Omental fat pad (tissue), 3 donors: ENCODE measurements at regions not wholly inside any gene's neighbourhood (a gene's known extent, or its start where the extent isn't known, plus 50 kb on each side); places are given as distances from the start of the nearest gene placed in this dataset.

Experiments
- ATAC-seq: fragments of 150-250 bp; one replicate; pipeline ENCODE4 v1.9.1; 2016; ENCODE audit warnings: mild to moderate bottlenecking, moderate library complexity; ENCODE audit not compliant: low FRiP score
- DNase-seq: peaks from one replicate; pipeline ENCODE4 v3.0.0-alpha.2; 2019; ENCODE audit warnings: low spot score
- CTCF ChIP-seq, 3 donors: fragments of 450-650 bp; IDR thresholded peaks; one replicate each; pipeline ENCODE4 v1.5.1; 2016 to 2017; ENCODE audit warnings: antibody characterized with exemption in 3 of 3, mild to moderate bottlenecking in 3 of 3, moderate library complexity in 2 of 3

DNA sequence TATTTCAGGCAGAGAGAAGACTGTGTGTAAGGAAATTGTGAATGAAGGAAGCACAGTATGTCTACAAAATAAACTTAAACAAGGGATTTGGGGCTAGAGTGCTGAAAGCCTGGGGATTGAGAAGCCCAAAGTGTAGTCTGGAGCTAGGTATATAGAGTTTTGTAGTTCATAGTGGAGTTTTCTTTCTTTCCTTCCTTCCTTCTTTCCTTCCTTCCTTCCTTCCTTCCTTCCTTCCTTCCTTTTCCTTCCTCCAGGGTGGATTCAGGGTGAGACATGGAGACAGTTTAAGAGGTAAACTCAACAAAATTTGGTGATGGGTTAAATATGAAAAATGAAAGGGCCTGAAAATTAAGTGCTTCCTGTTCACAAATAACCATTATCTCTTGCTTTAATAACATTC is 757.8 kb upstream of the CXADR start:
- DNase-seq = no peak
- no peak for TF ChIP-seq CTCF (IDR thresholded peaks at IDR 0.05)

DNA sequence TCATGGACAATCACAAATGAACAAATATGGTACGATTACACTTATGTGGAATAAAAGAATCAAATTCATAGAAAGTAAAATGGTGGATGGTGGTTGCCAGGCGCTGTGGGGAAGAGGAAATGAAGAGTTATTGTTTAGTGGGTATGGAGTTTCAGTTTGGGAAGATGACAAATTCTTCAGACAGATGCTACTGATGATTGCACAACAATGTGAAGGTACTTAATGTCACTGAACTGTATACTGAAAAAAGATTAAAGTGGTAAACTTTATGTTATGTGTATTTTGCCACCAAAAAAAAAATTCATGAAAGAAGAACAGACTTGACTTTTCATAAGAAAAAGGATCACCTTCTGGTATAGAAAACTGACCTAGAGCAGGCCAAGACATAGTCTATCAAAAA is 745.6 kb upstream of the CXADR start:
- TF ChIP-seq CTCF (IDR thresholded peaks at IDR 0.05) = no peak
- no peak for DNase-seq
- ATAC-seq = no peak

More for the DNA sequence above, 757.8 kb upstream of the CXADR start:
- no peak for ATAC-seq

GRCh38 chr21:16768096-16768495 is 744.7 kb upstream of the CXADR start:
- ATAC-seq = no peak
- TF ChIP-seq CTCF (IDR thresholded peaks at IDR 0.05) = no peak
- no peak for DNase-seq

GRCh38 chr21:16770266-16770665 is 742.6 kb upstream of the CXADR start:
- DNase-seq = no peak
- TF ChIP-seq CTCF (IDR thresholded peaks at IDR 0.05) = no peak
- ATAC-seq = no peak

DNA sequence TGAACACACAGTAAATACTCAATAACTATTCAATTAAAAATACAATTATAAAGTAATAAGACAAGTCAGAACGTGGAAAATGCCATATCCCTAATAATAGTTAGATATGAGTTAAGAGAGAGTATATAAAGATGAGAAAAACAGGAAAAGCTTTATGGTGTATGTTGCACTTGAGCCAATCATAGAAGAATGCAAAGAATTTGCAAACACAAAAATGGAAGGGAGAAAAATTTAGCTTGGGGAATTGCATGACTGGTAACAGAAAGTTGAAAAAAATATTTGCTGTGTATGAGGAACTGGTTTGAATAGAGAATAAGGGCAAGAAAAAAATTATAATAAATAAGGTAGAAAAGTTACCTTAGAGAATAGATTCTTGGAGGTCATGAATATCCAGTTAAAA is 739.6 kb upstream of the CXADR start:
- DNase-seq (no peak), ATAC-seq (no peak)
- TF ChIP-seq CTCF (IDR thresholded peaks at IDR 0.05) = no peak

- no peak for TF ChIP-seq CTCF (IDR thresholded peaks at IDR 0.05)
- DNase-seq = no peak
- ATAC-seq = no peak
Observed at GRCh38 chr21:16775076-16775475, 737.8 kb upstream of the CXADR start.

DNA sequence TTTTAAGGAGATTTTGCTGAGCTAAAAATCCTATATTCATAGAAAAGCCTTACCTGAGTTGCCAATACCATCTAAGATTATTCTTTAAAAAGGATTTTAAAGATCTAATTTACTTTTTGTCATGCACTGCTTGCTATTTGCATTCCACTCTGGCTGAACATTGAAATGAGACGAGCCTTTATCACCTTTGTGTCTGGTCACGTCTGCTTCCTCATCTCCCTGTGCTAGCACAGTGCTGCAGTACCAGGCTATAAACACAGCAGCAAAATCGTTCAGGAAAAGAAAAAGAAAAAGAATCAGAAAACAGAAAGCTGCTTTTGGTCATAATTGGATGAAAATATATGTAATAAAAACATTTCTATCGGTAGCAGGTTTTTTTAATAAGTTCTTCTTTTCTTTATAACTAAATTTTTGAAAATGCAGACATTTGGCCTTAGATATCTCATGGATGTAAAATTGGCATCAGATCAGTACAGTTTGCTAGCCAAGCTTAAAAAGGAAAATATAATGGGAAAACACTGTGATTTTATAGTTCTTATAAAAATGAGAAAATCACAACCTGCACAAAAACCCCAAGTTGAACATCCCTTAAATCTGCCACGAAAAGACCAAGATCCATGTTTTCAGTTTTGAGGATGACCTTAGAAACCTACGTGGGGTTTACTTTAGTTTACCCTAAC is 735.7 kb upstream of the CXADR start:
- no peak for TF ChIP-seq CTCF (IDR thresholded peaks at IDR 0.05)
- DNase-seq (no peak), ATAC-seq (no peak)
